HTR-8/SVneo (cell line): ENCODE measurements at regions not wholly inside any gene's neighbourhood (a gene's known extent, or its start where the extent isn't known, plus 50 kb on each side); places are given as distances from the start of the nearest gene placed in this dataset.

Source experiments
- DNase-seq: peaks from one replicate; pipeline ENCODE4 v3.0.0; 2011; ENCODE audit warnings: low spot score, mixed read lengths; ENCODE audit not compliant: insufficient read length
- FAIRE-seq: peaks from 2 replicates; lab custom pipeline; 2011; peaks lifted over from hg19 to GRCh38; lab: Jason Lieb, UNC

DNA sequence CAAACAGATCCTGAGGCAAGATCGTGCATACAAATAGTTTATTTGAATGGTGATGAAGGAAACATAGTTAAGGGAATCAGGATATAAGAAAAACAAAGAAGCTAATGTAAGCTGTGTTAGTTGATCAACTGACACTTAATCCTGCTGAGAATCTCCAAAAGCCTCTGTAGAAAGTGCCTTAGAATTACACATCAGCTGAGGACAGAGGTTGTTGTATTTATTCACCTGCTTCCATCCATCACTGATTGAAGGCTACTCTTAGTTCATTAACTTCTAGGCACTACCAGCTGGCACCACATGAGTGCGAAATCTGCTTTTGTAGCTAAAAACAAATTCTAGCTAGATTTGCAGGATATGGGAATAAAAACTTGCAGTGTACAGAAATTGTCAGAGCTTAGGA is 1082.0 kb upstream of the CNTN5 start:
- DNase-seq = no peak
- no peak for FAIRE-seq

DNA sequence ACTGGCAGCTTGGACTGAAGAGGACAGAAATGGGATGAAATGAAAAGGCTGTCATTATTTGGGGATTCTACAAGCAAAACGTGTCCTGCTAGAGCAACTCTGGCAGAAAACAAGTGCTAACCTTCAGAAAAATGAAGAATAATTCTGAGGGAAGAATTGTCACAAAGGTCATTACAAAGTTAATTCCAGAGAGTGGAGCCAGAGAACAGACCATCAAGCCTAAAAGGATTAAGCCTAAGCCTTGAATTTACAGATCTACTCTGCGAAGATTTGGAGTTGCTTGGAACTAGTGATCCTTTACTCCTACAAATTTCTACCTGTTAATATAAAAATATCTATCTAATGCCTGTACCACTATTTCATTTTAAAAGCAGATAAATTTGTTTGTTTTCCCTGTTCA is 1077.3 kb upstream of the CNTN5 start:
- FAIRE-seq = no peak

DNA sequence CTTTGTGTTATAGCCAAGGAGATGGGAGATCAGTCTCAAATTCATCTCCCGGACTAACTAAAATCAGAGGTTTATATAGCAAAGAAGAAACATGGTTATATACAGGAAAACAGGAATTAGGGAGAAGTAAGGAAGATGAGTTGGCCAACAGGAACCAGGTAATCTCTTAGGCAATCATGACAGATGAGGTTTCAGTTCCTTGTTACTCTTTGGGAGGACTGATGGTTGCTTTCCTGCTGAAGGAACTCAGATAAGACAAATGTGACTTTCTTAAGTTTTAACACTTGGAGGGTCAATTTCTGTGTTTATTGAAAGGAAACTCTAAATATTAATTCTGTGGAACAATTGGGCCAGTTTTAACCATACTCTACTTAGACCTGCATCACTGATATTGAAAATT is 1072.0 kb upstream of the CNTN5 start:
- DNase-seq (no peak), FAIRE-seq (no peak)

More for the DNA sequence above, 1077.3 kb upstream of the CNTN5 start:
- DNase-seq = no peak

DNA sequence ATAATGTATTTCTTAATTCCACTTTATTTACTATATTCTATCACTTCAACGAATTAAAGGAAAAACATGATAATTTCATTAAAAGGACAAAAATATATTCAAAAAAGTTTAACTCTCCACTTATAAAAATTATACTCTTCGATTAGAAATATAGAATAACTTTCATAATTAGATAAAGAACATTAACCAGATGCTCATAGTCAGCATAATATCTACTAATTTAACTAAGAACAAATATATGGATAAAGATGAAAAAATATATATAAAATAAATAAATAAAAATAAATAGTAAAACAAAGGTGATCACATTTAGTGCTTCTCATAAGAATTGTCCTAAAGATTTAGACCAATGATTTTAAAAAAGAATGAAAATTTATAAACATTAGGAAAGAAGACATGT is 1065.2 kb upstream of the CNTN5 start:
- DNase-seq (no peak), FAIRE-seq (no peak)

GRCh38 chr11:97956904-97957303 is 1063.8 kb upstream of the CNTN5 start:
- DNase-seq (no peak), FAIRE-seq (no peak)

DNA sequence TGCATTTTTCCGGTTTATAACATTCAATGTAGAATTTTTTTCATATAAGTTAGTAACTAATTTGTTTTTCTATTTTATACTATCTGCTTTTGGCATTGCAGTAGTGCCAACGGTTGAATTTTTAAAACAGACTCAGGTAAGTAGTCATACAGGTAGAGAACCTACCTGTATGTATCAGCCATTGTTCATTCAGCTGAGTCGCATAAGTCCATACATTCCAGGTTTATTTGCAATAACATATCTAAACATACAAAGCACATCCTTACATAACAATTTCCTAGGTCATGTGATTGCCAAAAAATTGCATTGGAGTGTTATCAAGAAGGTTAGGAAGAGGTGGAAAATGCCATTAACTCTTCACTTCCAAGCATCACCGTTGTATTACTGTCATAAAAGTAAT is 1059.3 kb upstream of the CNTN5 start:
- no peak for DNase-seq
- no peak for FAIRE-seq

DNA sequence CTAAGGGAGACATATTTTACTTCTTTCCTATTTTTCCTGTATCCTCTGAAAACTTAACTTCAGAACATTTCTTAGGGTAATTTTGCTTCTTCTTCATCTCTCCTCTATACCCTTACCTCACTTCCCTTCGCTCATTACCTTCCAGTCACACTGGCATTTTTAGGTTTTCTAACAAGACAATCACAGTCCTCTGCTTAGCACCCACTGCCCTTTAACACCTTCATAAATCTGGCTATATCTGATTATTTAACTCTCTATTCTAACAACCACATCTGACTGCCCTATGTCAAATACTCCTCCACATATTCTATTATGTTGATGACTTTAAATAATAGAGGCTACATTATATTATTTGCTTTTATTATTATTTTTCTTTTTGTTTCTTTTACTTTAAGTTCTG is 1058.0 kb upstream of the CNTN5 start:
- DNase-seq = no peak
- FAIRE-seq = peak; percentile 31

DNA sequence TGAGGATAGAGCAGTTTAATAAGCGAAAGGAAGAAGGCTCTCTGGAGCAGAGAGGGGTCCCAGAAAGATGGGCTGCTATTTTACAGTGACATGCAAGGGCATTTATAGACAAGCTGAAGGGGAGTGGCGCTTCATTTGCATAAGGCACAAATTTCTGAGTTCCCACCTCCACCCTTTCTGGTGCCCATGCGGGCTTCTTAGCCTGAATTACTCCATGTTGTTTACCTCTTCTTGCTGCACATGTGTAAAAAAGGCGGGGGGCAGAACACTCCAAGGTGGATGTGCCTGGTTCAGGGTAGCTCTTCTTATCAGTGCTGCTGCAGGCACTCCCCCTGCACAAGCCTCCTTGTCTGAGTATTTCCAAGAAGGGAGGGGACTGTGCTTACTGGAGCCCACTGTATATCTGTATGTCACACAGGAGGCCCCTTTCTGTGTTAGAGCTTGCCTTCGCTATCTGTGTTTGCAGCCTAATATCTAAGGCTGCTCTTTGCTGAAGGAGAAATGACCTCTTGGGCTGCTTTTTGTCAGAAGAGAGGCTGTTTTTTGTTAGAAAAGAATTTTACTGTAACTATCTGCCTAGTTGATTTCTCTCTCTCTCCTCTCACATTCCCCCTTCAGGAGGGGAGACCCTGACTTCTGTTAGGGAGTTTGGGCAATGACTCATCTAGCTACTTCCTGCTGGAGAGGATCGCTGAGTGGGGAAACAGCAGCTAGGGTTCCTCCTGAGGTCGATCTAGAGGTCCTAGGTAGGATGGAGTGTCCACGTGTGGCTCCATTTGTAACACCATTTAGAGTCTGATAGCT is 1057.0 kb upstream of the CNTN5 start:
- peak; percentile 62 for FAIRE-seq
- no peak for DNase-seq

DNA sequence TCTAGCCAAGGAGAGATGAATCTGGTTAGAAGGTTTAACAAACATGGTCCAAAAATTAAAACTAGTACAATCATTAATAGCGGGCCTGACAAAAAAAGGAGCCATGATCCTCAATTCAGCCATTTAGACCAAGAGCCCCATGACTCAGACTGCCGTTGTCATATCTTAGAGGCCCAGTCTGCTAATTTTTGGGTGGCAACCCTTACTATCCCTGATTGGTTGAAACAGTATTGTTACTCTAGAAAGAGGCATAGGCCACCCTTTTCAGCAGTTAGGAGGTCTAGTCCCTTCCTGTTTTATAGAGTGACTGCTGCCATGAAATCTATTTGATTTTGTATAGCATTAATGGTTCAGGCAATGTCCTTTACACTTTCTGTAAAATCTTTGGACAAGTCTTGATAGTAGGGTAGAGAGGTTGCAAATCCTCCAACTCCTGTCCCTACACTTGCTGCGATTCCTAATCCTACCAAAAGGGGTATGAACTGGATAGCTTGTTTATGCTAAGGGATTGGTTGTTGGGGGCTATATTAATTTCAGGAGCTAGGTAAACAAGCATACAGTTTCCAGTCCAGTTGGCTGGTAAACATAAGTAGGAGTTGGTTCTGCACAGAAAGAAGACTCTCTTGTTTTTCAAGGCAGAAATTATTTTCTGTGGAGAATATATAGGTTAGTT is 1056.3 kb upstream of the CNTN5 start:
- FAIRE-seq (peak; percentile 40), DNase-seq (no peak)

GRCh38 chr11:97965849-97966646 is 1054.7 kb upstream of the CNTN5 start:
- peak; percentile 62 for DNase-seq
- FAIRE-seq = peak; percentile 38

DNA sequence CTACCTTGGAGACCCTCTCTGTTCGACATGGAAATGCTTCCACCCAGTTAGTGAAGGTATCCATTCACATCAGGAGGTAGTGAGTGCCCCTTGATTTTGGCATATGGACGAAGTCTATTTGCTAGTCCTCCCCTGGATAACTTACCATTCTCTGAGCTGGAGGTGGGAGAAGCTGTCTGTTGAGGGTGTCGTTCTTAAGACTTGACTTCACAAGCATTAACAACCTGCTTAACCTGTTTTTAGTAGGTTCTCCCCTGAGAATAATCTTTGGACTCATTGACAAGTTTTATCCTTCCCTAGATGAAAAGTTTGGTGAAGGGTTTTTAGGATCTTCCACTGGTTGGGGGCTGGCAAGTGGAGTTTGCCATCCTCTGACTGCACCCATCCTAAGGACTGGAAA is 1053.8 kb upstream of the CNTN5 start:
- FAIRE-seq (no peak), DNase-seq (no peak)

DNA sequence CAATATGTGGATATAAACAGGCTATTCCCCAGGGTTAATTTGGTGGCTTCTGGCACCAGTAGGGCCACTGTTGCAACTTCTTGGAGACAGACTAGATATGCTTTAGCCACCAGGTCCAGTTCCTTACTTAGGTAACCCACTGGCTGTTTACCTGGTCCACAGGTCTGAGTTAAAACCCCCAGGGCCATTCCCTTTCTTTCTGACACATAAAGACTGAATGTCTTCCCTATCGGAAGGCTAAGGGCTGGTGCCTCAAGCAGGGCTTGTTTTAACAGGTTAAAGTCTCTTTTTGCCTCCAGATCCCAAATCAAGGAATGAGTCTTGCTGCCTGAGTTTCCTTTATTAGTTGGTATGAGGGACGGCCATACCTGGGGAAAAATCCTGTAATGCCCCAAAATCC is 1052.7 kb upstream of the CNTN5 start:
- FAIRE-seq = no peak
- no peak for DNase-seq

DNA sequence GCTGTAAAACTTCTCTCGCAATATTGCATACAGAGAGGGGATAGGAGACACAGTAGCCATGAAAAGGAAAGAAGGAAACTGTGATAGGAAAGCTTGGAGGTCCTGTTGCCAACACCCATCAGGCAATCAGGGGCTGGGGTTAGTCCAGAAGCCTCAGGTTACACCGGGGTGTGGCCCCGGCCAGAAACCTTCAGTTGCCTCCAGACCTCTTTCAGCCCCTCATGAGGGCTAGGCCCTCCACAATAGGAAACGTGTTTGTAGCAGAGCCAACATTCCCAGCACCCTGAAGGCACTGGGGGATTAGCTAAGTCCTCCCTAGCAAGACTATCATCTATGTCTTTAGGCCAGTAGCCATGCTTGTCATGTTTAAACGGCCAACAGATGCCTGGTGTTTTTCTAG is 1048.0 kb upstream of the CNTN5 start:
- DNase-seq = no peak
- FAIRE-seq = no peak

- FAIRE-seq (no peak), DNase-seq (no peak)
Observed at GRCh38 chr11:97973352-97973857, 1047.3 kb upstream of the CNTN5 start.

DNA sequence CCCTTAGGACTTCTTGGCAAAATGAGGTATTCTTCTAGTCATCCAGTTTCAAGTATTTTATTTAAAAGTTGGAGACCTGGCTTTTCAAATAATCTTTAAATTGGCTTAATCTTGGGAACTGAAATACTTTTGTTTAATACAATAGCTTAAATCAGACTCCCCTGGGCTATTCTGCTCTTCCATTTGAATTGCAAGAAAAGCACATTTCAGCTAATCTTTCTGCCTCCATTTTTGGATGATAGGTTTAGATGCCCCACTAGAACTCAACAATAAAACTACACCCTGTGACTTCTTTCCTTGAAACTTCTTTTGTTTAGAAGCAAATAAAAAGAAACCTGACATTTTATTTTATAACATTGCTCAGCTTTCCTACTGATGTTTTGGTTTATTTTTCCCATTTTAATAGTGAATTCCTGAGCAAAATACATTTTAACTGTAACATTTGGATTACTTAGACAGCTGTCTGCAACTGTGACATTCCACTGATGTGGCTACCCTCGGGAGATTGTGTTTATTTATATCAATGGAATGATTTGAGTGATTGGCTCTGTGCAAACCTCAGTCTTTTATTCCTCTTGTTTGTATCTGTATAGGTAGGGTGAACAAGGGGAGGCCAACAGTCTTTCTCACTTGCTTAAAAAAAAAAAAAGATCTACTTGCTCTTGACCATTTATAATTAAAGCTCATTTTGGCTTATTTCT is 1045.8 kb upstream of the CNTN5 start:
- FAIRE-seq (no peak), DNase-seq (no peak)

DNA sequence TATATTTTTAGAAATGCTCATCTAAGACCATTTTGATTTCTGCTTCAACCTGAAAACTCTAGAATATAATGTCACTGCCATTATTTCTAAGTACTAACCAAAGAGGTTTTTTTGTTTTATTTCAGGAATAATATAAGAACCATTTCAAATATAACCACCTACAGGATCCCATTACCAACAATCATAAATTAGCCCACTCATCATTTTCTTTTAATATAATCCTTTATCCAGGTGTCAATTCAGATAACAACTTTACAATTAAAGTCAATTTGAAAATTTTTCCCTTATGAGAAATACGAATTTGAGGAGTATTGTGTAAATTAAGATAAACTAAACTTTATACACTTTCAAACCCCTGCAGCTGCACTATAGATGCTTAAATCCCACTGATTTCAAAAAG is 1043.0 kb upstream of the CNTN5 start:
- FAIRE-seq (no peak), DNase-seq (no peak)

- FAIRE-seq = peak; percentile 44
Observed at GRCh38 chr11:97979741-97980140, 1041.0 kb upstream of the CNTN5 start.

DNA sequence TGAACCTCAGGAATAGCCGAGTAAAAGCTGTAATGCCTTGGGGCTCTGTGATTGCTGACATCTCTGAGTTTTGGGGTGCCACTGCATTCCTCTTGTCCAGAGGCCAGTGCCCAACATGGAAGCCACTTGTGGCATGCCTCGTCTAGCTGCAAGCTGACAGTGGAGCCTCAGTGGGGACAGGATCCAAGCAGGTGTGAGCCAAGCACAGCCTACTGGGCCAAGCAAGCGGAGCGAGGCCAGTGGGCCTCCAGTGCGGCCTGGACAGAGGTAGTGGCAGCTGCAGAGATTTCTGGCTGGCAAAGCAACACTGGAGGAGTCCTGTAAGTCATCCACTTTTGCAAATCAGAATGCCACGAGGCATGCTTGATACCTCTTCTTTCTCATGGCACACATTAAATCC is 1038.2 kb upstream of the CNTN5 start:
- no peak for DNase-seq
- FAIRE-seq = no peak

More at GRCh38 chr11:97979741-97980140, 1041.0 kb upstream of the CNTN5 start:
- no peak for DNase-seq

DNA sequence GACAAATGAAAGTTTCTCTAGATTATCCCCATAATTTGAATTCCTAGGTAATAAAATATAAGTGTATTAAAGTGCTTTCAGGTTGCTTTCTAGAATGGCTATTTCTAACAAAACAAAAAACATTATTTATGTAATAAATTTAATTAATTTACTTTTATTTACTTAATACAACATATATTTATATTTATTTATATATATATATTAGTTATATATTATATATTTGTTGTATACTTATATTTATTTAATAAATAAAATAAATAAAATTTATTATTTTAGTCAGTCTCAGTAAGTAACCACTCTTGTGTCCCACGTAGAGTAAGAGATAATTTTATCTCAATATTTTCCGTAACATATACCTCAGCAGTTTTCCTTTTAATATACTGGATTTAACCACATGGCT is 1031.6 kb upstream of the CNTN5 start:
- FAIRE-seq = no peak

More for the DNA sequence above, 1031.6 kb upstream of the CNTN5 start:
- no peak for DNase-seq
